Endothelial cell of hepatic sinusoid (primary cell): ENCODE measurements at regions not wholly inside any gene's neighbourhood (a gene's known extent, or its start where the extent isn't known, plus 50 kb on each side); places are given as distances from the start of the nearest gene placed in this dataset.

ENCODE experiments used
- in situ Hi-C: cut with HindIII; loops from 2 replicates; pipeline ENCODE4 v1.10.0; 2017; ENCODE audit warnings: low sequenced_read_pairs

DNA sequence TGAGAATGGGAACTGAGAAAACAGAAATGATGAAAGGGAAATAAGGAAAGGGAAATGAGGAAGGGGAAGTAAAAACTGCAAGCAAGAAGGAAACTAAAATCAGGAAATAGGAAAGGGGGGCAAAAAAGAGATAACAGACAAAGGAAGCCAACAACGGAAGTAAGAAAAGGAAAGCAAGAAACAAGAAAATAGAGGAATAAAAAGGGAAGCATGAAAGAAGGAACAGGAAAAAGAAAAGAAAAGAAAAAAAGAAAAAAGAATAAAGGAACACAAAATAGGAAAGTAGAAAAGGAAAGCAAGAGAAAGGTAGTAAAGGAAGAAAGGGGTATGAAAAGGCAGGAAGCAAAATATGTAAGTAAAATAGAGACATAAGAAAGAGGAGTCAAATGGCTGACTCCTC lies 241.2 kb upstream of the NCKAP5 start:
- in situ Hi-C loops: no loop called here

DNA sequence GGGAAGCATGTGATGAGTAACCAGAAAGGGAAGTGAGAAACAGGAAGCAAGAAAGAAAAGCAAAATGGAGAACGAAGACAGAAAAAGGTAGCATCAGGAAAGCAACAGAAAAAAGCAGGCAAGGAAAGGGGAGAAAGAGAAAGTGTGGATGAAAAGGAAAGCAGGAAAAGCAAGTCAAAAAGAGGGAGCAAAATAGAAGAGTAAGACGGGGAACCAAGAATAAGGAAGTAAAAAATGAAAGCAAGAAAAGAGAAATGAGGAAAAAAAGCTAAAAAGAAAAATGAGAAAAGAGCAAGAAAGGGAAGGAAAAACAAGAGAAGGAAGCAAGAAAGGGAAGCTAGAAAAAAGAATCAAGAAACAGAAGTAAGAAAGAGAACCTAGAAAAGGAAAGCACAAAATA lies 242.3 kb upstream of the NCKAP5 start:
- in situ Hi-C loops: no loop called here

DNA sequence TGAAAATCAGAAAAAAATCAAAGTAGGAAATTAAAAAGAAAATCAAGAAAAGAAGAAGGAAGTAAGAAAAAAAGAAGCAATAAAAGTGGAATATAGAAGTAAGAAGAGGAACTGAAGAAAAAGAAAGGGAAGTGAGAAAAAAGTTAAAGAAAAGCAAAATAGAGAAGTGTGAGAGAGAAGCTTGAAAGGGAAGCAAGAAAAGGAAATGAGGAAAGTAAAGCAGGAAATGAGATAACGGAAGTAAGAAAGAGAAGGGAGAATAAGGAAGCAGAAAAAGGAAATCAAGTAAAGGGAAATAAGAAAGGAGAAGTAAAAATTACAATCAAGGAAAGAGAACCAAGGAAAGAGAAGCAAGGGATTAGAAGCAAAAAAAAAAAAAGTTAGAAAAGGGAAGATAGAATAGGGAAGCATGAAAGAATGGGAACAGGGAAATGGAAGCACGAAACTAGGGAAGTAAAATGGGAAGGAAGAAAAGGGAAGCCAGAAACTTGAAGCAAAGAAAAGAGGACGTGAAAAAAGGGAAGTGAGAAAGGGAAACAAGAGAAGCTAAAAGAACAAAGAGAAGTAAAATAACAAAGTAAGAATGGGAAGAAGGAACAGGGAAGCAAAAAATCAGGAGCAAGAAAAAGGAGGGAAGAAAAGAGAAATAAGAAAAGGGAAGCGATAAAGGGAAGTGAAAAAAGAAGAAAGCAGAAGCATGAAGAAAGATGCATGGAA lies 243.3 kb upstream of the NCKAP5 start:
- in situ Hi-C loops: no loop called here

DNA sequence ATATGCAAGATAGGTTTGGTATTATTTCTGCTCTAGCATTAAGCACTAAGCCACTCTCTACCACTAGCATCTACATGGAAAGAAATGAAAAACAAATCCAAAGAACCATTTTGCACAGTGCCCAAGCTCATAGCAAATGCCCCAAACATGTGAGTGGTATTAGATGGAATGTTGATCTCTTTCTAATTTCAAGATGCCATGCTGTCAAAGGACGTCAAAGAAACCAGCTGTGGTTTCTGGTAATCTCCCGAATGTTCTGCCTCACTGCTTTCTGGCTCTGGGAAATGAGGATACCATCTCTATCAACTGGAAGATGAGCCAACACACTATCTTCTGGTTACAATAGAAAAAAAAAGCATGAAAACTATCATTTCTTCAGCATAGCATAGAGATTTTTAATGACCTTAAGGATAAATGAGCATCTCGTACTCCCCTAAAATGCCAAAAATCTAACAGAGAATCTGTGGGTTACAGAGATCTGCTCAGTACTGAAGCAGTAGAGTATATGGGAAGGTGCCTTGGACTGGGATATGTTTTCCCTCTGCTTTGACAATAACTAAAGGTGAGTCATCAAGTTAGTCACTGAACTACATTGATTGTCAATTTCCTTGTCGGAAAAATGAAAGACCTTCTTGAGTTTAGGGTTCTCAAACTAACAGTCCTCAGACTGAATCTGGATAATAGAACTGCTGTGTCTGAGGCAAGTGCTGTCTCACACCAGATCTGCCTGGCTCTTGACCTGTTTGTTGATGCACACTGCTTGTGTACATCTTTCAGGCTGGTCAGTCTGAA lies 244.8 kb upstream of the NCKAP5 start:
- in situ Hi-C loops: no loop called here

DNA sequence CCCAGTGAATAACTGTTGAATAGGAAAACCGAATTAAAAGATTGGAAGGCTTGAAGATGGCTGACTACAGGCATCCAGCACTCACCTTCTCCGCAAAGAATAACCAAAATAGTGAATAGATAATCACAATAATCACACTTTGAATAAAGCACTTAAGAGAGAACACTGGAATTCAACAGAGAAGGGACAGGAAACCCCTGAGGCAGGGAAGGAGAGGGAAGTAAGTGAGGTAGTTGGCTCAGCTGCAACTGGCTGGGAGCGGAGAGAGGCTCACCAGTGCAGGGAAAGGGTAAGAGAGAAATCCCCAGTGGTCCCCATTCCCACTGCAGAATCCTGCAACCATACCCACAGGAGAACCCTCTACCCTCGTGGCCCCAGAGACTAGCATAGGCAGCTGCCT lies 246.6 kb upstream of the NCKAP5 start:
- in situ Hi-C loops: no loop called here

DNA sequence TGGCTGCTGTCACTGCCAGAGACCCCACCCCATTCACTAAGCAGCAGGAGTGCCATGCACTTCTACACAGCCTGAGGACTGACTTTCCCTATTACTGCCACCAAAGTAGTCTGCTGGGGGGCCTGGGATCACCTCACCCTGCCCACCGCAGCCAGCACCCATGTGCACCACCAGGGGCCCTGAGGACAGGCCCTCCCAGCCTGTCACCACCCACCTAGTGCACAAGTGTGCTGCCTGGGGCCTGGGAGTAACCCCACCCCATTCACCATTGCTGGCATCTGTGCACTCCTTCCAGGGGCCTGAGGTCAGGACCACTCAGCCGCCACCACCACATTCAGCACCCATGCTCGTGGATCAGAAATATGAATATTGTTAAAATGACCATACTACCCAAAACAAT lies 247.8 kb upstream of the NCKAP5 start:
- in situ Hi-C loops: no loop called here

DNA sequence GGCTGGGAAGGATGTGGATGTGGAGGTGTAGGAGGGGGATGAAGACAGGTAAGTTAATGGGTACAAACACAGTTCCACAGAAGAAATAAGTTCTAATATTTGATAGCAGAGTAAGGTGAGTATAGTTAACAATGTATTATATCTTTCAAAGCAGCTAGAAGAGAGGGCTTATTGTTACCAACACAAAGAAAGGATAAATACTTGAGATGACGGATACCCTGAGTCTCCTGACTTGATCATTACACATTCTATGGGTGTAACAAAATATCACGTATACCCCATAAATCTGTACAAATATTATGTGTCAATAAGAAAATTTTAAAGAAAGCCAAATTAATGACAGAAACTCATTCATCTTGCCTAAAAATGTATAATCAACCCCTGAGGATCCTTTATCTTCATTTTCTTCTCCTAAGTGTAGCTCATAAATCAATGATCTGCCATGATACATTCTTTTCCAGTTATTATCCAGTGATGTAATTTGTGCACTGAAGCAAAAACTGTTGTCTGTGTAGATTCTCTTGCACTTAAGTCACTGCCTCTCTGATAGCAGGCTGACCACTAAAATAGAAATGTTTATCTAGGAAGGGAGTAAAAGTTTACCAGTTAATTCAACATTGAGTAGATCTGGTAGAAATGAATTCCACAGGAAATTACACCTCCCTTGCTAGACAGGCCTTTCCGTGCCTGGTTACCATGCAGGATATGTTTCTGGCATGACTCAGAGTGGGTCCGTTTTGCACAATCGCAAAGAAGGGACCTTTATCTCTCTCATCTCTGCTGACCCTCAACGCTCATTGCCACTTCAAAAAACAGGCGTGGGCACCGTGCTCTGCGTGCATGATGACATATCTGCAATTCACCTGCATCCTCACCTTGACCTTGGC lies 249.7 kb upstream of the NCKAP5 start:
- in situ Hi-C loops: no loop called here

DNA sequence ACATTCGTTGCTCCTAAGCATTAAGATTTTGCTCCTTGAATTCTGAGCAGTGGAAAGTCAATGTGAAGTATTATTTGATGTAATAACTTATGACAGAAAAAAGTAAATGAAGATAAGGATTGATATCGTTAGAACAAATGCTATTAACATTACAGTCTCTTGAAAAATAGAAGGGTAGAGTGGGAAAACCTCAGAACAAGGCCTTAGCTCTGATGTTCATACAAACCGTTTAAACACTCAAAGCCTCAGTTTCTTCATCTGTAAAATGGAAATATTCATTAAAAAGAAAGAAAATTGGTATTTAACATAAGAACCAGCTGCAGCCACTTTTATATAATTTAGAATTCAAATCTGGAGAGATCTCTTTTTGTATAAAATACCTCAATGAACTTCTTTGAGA lies 250.4 kb upstream of the NCKAP5 start:
- in situ Hi-C loops: no loop called here

DNA sequence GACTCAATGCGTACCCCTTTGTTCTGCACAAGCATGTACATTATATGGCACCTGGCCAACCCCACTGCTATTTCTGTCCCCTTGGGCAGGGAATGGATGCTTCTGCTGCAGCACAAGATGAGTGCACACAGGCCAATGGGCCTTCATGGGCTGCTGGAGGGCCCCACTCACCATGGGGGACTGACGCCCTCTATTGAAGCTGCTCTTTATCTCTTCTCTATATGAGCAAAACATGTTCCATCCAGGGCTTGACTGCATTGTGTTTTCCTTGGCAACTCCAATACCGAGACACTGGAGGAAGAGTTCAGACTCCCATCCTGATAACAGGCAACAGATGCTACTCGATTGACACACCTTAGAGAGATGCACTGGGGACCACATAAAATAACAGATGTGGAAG lies 251.6 kb upstream of the NCKAP5 start:
- in situ Hi-C loops: no loop called here

DNA sequence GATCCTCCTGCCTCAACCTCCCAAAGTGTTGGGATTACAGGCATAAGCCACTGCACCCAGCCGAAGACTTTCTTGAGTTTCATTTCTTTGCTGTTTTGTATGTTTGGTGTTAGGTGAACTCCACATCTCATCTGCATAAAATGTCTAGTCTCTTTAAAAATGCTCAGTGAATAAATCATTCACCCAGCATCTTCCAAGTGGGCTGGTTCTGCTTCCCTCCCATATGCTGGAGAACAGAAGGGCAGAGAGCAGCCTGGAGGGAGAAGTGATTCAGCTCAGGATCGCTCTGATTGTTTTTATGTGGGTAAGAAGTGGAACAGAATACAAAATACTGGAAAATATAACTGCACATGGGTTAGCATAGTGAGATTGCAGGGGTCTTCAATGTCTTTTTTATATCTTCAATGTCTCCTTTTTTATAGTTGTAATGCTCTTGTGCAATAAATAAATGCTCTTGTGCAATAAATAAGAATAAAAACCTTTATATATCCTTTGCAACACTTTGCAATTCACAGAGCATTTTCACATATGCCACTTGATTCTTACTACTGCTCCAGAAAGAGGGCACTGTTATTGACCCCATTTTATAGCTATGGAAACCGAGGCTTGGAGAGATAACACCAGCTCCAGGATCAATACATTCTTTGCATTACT lies 253.0 kb upstream of the NCKAP5 start:
- in situ Hi-C loops: no loop called here

DNA sequence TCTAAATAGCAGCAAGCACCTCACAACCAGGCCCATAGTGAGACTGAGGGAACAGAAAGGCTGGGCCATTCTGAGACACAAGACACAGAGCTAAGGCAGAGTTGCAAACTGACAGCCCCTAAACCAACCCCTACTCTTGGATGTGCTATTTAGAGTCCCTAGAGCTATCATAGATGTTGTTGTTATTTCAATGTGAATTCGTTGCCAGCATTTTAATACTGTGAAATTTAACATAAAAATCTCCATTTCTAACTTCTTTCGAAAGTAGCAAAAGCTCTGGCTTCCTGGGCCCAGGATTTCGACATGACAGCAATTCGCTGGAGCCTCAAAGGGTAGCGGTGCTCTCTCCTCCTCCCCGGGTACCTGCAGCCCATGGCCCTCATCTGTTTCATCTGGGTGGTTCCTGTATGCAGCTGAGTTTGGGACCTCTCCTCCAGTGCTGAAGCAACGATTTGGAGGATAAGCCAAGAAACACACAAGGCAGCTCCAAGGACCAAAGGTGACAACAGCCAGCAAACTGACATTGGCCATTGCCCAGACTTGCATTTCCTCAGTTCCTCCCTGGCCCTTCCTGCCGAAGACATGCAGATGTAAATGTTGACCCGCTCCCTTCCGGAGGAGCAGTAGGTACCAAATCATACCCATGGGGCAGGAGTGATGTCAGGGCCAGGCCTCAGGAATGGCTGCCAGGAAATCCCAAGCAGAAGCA lies 254.4 kb upstream of the NCKAP5 start:
- in situ Hi-C loops: no loop called here

DNA sequence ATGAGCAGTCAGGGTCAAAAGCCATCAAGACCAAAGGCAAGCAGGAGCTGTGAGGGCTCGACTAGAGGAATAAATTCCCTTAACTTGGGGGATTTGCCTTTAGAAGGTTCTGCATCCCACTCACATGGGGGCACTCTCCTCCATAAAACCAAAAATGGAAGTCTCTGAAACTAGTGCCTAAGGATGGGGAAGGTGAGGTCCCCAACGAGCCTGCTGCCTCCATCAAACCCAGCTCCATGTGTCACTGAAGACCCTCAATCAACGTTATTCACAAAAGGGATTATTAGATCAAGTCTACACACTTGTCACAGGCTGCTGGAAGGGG lies 254.9 kb upstream of the NCKAP5 start:
- in situ Hi-C loops: no loop called here

DNA sequence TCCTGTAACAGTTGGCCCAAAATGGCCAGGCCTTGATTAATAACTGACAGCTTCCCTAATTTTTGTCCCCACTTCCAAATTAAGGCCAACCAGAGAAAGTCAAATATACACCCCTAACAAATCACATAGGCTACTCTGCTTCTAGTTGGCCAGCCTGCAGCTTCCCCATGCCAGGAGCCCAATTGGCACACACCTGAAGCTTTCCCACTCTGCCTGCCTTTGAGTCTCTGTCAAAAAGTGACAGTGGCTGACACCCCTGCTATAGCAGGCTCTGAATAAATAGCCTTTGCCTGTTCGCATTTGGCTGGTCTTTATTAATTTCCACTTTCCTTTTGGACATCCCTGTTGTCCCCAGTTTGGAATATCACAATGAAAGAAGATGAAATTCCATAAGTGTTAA lies 256.6 kb upstream of the NCKAP5 start:
- in situ Hi-C loops: loop anchor here (25.0 kb wide), 1 partner anchor 1163 kb away; the partner anchor contains the start of gene LYPD1

DNA sequence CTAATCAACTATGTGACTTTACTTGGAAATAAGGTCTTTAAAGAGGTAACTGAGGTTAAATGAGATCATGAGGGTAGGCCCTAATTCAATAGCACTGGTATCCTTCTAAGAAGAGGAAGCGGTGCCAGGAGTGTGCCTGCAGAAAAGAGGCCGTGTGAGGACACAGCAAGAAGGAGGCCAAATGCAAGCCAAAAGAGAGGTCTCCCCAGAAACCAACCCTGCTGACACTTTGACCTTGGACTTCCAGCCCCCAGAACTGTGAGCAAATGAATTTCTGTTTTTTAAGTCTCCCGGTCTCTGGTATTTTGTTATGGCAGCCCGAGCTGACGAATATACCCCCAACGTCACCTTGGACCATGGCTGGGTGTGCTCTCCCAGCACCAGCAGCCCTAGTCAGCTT lies 257.5 kb upstream of the NCKAP5 start:
- in situ Hi-C loops: loop anchor here (25.0 kb wide), 1 partner anchor 1163 kb away; the partner anchor contains the start of gene LYPD1

DNA sequence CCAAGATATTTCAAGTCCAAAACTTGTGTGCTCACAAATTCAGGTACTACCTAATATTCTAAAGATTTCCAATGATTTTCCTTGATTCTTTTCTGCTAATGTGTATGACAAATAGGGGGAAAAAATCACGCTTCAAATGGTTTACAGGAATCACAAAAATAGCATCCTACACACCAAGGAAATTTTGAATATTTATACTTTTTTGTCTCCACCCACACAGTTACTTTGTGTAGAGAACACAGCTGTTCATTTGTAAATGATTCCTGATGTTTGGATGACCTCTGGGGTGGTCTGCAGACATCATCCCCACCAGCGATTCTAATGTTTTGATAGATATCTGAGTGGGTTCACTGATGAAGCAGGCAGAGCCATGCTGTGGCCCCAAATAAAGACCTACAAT lies 260.6 kb upstream of the NCKAP5 start:
- in situ Hi-C loops: loop anchor here (25.0 kb wide), 1 partner anchor 1167 kb away; the partner anchor contains the start of gene LYPD1

DNA sequence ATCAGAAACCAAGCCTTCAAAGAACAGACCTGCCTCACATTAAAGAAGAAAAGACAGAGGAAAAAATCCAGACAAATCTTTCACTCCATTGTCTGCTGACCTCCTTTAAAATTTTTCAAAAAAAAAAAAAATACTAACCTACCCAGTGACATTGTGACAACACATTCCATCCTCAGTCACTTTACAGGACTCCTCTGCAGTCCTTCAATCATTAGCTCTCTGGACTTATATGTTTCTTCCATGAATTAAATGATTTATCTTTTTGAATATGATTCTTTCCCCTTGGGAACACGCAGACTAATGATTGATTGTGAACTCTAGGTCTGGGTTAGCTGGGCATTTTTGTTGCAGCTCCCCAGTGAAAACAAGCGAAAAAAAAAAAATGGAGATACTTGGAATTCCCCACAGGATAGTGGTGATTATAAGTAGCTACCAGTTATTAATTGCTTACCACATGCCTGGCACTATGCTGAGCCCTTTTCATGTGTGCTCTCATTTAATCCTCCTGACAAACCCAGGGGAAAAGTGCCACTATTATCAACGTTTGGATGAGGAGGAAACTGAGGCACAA lies 261.3 kb upstream of the NCKAP5 start:
- in situ Hi-C loops: loop anchor here (25.0 kb wide), 1 partner anchor 1167 kb away; the partner anchor contains the start of gene LYPD1

DNA sequence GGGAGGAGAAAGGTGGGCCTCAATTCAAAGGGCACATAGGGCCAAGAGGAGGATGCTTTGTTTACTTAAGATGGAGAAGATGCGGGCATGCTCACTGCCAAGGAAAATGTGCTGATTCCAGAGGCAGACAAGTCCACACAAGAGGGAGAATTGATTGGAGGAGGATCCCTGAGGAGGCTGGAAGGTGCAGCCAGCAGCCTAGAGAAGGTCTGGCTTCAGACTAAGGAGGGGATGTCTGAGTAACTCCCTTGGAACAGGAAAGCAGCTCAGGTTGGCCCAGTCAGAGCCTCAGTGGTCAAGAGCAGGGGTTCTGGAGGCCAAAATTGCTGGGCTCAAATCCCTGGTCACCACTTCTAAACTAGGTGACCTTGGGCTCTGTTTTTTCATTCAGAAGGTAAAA lies 265.5 kb upstream of the NCKAP5 start:
- in situ Hi-C loops: loop anchor here (25.0 kb wide), 1 partner anchor 1171 kb away; the partner anchor contains the start of gene LYPD1

DNA sequence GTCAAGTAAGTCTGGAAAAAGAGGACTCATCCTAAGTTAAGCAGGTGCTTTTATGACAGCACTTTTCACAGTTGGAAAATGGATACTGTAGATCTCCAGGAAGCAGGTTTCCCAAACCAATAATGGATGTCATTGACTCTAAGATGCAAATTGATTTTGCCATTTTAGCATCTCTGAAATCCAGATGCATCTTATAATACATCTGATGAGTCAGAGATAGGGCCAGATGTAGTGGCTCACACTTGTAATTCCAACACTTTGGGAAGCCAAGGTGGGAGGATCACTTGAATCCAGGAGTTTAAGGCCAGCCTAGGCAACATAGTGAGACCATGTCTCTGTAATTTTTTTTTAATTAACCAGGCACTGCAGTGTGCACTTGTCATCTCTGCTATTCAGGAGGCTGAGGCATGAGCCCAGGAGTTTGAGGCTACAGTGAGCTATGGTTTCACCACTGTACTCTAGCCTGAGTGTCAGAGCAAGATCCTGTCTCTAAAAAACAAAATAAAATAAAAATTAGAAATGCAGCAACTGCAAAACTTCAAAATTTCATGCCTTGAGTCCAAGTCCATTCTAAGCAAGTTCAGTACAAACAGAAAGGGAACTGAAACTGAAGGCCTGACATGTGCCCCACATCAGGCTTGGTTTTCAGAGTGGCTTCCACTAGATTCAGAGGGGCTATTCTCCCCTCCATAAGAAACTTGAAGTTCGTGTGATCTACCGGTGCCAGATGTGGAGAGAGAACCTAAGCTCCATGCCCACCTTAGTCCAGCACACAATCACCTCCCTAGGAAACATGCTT lies 267.8 kb upstream of the NCKAP5 start:
- in situ Hi-C loops: loop anchor here (25.0 kb wide), 1 partner anchor 1174 kb away; the partner anchor contains the start of gene LYPD1
